ENCODE measurements at regions not wholly inside any gene's neighbourhood (a gene's known extent, or its start where the extent isn't known, plus 50 kb on each side); places are given as distances from the start of the nearest gene placed in this dataset.

DNA sequence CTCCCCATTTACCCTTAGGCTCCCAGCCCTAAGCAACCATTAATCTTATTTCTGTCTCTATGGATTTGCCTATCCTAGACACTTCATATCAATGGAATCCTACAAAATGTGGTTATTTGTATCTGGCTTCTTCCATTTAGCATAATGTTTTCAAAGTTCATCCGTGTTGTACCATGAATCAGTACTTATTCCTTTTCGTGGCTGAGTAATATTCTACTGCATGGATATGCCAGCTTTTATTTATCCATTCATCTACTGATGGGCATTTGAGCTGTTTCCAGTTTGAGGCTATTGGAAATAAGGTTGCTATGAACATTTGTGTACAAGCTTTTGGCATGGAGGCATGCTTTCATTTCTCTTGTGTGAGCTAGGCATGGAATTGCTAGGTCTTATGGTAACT, 121.1 kb downstream of the WDR11 start:
- H3K36me3 ChIP-seq (ENCODE audit: control insufficient read depth in 2 of 2, insufficient read depth in 2 of 2, low read length in 1 of 2) = no peaks in the 10 kb centered on the region
- TF ChIP-seq GATAD2B (conservative IDR thresholded peaks at IDR 0.05; ENCODE audit: low read depth) = no peak
- TF ChIP-seq JUND (IDR thresholded peaks at IDR 0.05; ENCODE audit: low read depth, low read length) = no peak
- no peak for TF ChIP-seq ZNF384 (IDR thresholded peaks at IDR 0.05; ENCODE audit: borderline replicate concordance, low read depth, low read length)
- no peak for TF ChIP-seq CHD2 (IDR thresholded peaks at IDR 0.05; ENCODE audit: borderline replicate concordance, low read depth, low read length)
- no peak for TF ChIP-seq SREBF1 (IDR thresholded peaks at IDR 0.05; ENCODE audit: low read length)
- no peak for TF ChIP-seq IKZF1 (conservative IDR thresholded peaks at IDR 0.05)
- TF ChIP-seq, protein P1, sequence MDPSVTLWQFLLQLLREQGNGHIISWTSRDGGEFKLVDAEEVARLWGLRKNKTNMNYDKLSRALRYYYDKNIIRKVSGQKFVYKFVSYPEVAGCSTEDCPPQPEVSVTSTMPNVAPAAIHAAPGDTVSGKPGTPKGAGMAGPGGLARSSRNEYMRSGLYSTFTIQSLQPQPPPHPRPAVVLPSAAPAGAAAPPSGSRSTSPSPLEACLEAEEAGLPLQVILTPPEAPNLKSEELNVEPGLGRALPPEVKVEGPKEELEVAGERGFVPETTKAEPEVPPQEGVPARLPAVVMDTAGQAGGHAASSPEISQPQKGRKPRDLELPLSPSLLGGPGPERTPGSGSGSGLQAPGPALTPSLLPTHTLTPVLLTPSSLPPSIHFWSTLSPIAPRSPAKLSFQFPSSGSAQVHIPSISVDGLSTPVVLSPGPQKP (IDR thresholded peaks at IDR 0.05; ENCODE audit: low read depth, low read length) = no peak
- TF ChIP-seq, protein P2, sequence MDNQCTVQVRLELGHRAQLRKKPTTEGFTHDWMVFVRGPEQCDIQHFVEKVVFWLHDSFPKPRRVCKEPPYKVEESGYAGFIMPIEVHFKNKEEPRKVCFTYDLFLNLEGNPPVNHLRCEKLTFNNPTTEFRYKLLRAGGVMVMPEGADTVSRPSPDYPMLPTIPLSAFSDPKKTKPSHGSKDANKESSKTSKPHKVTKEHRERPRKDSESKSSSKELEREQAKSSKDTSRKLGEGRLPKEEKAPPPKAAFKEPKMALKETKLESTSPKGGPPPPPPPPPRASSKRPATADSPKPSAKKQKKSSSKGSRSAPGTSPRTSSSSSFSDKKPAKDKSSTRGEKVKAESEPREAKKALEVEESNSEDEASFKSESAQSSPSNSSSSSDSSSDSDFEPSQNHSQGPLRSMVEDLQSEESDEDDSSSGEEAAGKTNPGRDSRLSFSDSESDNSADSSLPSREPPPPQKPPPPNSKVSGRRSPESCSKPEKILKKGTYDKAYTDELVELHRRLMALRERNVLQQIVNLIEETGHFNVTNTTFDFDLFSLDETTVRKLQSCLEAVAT (IDR thresholded peaks at IDR 0.05) = no peak
- TF ChIP-seq SIN3A (IDR thresholded peaks at IDR 0.05; ENCODE audit: low read depth, low read length) = no peak
- TF ChIP-seq SPI1 (IDR thresholded peaks at IDR 0.05; ENCODE audit: borderline replicate concordance, insufficient read depth, low read depth, low read length) = no peak
- TF ChIP-seq EGR1 (IDR thresholded peaks at IDR 0.05; ENCODE audit: borderline replicate concordance in 1 of 2, low read depth in 2 of 2, low read length in 2 of 2) = no peak
- H3K27ac ChIP-seq (ENCODE audit: control insufficient read depth, insufficient read depth) = no peak overlapping the region
- no peak overlapping the region for H3K4me3 ChIP-seq
- FAIRE-seq (no peak), DNase-seq (ENCODE audit: low read depth, low spot score) (no peak), ATAC-seq (no peak)
- in situ Hi-C loops (cut with MboI) (no loop called here), intact Hi-C loops (cut with micrococcal nuclease; ENCODE audit: unreplicated experiment) (no loop called here)
- ChIA-PET POLR2A (no interaction called here), CTCF (interaction anchor here (1.3 kb wide), 1 partner anchor 9 kb away, joined by 3 read pairs; no protein-coding TSS in a partner anchor), SMC1A (ENCODE audit: uncharacterized antibody, unreplicated experiment) (no interaction called here), RAD21 (ENCODE audit: unreplicated experiment) (no interaction called here)
- H3K9ac ChIP-seq (ENCODE audit: control insufficient read depth, insufficient read depth, low read length) = no peak overlapping the region
- BruUV-seq (replicated peaks) = no TSS peak
- H3K79me2 ChIP-seq (ENCODE audit: control insufficient read depth, insufficient read depth, low read length) = no peaks in the 10 kb centered on the region
- 0% methylated on average over 2 of the region's 2 CpGs for WGBS (ENCODE audit: insufficient coverage, insufficient replicate concordance, low lambda C conversion rate, missing lambda C conversion rate)
- H3K9me3 ChIP-seq (replicated peaks; ENCODE audit: control insufficient read depth, insufficient read depth, low read length) = no peaks in the 10 kb centered on the region; the same call in 2 of the 3 replicates
- H3K4me1 ChIP-seq (ENCODE audit: control insufficient read depth, insufficient read depth, low read length) = no peaks in the 10 kb centered on the region
- peaks cover 0 to 4% of the 10 kb centered on the region in 2 experiments; a peak in 2 of 4 replicates for H3K27me3 ChIP-seq (replicated peaks in 1 of 2; ENCODE audit: control insufficient read depth in 2 of 2, insufficient read depth in 2 of 2, low read length in 1 of 2)
- no peak overlapping the region for H3K4me2 ChIP-seq (ENCODE audit: control insufficient read depth, insufficient read depth)
- H2AFZ ChIP-seq (ENCODE audit: control insufficient read depth, low read depth, low read length) = no peak overlapping the region
- H4K20me1 ChIP-seq (ENCODE audit: control insufficient read depth, insufficient read depth) = no peaks in the 10 kb centered on the region

Data from GM12878 (cell line).